MV-4-11 (cell line): ENCODE measurements at regions not wholly inside any gene's neighbourhood (a gene's known extent, or its start where the extent isn't known, plus 50 kb on each side); places are given as distances from the start of the nearest gene placed in this dataset.

Experiments used
- DNase-seq: peaks from one replicate; lab custom pipeline; 2025; lab: John Stamatoyannopoulos, UW

DNA sequence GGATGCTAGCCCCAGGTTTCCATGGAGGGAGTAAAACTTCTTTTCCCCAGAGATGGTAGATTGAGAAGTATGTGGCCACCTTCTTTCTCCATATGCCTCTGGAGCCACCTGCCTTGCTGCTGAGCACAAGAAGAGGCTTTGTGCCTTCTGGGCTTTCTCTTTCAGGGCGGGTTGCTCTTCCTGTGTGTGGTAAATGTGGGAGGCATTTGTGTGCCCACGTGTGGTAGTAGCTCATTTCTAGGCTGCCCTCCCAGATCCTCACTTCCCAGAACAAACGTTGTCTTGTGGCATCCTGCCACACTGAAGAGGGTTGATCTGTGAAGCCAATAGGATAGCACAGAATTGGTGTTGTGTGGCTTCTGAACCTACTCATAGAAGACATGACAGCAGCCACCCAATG is 342.0 kb upstream of the PODXL start:
- peak; percentile 81 for DNase-seq

DNA sequence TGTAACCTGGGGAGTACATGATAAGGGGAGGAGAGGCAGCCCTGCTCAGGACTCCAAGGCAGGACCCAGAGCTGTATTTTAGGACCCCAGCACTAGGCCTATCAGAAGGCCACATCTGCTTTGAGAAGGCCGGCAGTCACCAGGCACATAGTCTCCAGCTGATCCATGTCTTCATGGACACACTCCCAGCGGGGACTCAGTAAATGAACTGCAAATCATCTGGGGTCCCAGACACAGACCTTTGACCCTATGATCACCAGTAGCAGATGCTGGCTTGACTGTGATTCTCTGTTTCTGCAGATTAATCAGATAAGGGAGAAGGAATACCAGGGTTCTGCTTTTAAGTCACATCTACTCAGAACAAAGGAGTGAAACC is 341.4 kb upstream of the PODXL start:
- no peak for DNase-seq

DNA sequence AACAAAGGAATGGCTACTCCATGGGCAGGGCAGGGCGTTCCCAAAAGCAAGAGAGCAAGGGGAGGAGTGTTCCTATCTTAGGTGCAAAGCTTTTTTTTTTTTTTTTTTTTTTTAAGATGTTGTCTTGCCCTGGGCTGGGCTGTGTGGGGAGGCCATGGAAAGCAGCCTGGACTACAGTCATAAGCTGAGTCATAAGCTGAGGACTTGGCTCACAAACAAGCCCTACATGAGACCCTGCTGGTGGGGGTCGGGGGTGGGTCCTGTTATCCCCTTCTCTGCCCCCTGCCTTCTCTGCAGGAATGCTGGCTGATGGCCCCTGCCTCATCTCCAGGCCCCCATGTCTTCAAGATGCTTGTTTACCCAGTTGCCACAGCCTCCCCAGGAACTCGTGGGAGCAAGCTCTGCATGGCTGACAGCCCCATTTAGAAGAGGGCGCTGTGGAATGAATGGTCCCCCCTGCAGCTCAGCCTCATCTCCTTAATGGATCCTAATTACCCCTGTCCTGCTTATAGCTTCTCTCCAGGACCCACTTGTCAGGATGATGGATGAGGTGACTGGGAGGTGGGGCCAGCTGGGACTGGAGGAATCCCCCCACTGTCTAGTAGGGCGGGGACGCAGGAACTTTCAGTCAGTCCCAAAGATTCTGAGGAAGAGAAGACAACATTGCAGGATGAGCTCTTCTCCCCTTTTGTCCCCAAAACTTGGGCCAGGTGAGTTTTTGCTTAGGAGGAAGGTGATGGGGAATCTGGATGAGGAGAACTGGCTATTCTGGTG is 340.8 kb upstream of the PODXL start:
- no peak for DNase-seq

DNA sequence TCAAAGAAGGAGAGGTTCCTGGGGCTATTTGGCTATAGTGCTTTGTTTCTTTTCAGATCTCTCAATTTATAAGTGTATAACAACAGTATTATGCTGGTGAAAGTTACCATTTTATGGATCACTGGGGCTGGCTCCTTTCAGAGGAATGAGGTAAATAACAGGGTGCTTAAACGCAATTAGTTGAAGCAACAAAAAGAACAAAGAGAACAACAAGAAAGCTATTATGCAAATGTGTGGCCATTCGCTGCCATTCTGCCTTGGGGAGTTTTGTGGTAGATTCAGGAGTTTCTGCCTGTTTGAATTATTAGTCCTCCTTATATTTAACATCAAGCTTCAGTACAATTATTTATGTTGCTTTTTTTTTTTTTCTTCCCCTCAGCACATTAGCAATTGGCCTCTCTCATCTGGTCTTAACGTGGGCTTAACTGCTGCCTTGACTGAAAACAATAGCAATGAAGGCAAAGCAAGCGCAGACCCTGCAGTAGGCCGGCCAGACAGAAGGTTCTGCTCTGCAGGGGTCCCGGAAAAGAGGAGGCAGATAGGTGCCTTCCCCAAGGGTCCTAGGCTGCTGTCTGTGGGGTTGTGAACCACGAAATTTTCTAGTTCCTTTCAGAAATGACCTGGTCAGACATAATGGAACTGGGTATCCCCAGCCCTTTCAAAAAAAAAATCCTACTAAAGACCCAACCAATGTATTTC is 339.9 kb upstream of the PODXL start:
- no peak for DNase-seq

DNA sequence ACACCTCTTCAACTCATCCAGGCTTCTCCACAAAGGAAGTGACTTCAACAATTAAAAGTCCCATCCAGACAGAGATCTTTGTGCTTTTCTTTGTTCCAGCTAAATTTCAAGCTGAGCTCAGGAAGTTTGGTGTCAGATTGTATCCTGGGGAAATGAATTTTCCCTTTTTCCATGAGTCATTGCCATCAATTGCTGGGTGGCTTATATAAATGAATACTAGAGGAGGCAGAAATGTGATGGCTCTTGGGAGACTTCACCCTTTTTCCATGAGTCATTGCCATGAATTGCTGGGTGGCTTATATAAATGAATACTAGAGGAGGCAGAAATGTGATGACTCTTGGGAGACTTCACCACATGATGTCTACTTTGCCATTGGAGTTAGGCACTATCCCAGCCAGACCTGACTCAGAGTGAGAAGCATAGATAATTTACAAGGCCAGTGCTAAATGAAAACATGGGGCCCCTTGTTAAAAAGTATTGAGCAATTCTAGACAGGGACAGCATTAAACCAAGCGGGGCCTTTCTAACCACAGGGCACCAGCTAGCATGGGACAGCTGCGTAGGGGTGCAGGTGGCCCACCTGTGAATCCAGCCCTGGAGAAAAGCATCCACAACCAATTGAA is 339.2 kb upstream of the PODXL start:
- peak; percentile 40 for DNase-seq

DNA sequence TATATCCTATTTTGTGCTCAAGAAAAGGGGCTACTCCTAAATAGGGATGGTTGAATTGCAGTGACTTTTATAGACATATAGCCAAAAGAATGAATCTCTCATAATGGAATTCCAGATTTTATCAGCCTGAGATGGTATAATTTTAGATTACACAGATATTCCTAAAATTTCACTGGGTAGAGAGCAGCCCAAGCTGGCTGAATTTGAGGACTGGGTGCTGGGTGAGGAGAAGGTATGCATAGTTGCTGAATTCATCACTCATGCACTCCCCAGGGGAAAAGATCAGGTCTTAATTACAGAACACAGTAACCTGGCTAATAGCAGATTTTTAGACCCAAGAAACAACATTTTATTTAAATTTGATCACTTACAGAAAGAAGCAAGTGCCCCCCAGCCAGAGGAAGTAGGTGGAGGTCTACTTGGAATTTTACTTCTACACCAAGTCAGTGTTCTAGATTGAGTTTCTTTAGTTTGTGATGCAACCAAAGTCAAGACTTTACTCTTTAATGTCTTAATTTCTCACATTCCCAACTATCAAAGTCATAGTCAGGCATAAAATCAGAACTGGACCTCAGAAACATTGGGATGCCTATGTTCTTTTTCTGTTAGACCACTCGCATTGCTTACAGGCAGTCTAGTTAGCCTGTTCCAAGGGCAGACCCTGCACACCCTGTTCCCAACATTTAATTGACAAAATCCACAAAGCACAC is 337.4 kb upstream of the PODXL start:
- no peak for DNase-seq

DNA sequence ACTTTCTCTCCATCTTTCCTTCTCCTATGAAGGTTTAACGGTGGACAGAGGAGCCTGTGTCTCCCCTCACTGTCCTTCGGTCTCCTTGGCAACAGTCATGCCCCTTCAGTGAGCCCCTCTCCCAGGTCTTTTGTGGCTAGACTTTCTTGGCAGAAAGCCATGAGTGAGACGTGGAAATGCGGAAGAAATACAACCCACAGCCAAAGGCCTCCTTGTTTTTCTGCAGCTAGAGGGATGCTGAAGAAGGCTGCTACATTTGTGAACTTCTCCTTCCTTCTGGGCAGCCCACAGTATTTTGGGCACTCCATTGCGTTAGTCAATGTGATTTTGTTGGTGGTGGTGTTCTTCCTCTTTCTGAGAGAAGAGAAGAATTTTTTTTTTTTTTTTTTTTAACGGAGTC is 333.7 kb upstream of the PODXL start:
- DNase-seq, result peak; percentile 97

DNA sequence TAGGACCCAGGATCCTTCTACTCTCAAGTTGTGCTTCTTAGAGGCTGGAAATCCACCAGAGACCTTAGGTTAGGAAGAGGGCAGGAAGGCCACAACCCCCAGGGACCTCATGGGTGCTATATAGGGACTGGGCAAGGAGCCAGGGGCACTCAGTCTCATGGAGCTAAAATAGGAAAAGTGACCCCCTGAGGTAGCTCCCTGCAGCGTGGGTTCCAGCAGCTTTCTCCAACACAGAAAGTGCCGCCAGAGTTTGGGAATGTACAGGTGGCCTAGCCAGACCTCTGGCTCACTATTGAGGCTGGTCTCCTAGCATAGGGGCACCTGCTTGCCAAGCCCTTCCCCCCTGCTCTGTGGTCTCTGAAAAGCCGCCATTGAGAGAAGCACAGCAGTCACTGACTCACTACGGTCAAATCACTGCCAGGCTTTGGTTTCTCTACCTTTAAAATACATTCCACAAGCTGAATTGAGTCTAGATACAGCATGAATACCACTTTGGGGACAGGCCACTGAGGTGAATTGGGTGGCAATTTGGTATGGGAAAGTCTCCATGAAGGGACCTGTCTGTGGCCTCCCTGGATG is 333.2 kb upstream of the PODXL start:
- DNase-seq, result no peak

DNA sequence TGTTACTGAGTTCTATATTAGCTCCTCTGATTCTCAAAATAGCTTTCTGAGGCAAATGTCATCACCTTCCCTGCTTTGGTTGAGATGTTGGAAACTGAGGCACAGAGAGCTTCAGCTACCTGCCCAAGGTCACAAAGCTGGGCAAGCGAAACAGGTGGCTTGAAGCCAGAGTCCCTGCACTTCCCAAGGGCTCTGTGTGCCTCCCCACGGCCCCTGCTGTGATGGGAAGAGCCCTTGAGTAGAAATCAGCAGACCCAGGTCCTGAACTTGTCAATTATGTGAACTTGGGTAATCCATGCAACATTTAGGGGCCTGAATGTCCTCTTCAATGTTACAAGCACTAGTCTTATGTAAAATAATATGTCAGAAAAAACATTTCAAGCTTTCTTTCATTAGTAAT is 327.3 kb upstream of the PODXL start:
- DNase-seq, result no peak

DNA sequence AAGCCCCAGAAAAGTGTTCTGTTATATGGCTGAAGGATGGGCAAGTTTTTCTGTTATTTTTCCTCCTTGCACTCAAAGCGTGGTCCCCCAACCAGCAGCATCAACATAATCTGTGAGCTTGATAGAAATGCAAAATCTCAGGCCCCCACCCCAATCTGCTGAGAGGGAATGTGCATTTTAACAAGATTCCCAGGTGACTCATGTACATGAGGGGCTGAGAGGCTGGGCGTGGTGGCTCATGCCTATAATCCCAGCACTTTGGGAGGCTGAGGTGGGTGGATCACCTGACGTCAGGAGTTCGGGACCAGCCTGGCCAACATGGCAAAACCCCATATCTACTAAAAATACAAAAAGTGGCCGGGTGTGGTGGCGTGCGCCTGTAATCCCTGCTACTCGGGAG is 326.8 kb upstream of the PODXL start:
- DNase-seq, result no peak

DNA sequence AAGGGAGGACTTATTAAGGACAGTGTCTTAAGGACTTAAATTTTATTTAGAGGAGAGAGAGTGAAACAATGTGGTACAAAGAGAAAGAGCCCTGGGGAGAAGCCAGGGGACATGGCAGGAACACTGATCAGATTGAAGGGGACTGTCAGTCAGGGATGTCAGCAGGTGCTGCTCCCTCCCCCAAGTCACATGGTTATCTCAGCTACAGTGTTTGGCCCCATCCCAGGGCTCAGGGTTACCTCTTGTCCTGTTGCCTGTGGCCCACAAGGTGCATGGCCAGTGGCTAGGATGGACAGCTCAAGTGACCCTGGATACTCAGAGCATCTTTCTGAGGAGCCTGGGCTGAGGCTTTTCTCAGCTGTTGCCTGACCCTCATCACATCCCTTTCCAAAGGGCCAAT is 325.9 kb upstream of the PODXL start:
- DNase-seq, result no peak

DNA sequence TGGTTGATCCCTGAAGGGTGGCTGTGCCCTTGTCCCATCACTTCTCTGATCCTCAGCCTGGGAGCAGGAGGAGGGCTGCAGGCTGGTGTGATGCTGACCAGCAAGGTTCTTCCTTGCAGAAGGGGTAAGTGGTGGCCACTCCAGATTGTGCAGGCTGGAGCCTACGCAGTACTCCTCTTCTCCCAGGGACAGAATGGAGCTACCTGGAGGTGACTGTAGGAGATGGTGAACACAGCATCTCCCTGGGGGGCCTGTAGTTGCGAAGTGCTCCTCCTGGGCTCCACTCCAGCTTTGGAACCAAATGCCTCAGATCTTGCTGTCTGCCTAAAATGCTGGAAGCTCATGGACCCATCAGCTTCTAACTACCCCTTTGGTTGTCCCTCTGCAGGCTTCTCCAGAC is 323.6 kb upstream of the PODXL start:
- DNase-seq, result no peak

DNA sequence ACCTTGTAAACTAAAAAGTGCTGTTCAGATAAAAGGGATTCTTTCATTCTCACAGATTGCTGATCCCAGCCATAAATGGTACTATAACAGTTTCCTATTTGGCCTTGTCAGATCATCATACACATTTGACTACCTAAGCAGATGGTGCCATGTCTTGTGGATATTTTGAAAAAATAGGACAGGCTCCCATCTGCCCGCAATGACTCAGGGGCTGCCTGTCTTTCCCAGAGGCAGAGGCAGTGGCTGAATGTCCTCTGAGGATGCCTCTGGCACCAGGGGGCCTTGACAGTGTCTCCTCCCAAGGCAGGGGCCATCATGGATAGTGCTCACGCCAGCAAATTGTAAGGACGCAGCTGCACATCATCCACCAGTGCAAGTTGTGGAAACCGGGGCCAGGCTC is 323.0 kb upstream of the PODXL start:
- DNase-seq, result no peak

DNA sequence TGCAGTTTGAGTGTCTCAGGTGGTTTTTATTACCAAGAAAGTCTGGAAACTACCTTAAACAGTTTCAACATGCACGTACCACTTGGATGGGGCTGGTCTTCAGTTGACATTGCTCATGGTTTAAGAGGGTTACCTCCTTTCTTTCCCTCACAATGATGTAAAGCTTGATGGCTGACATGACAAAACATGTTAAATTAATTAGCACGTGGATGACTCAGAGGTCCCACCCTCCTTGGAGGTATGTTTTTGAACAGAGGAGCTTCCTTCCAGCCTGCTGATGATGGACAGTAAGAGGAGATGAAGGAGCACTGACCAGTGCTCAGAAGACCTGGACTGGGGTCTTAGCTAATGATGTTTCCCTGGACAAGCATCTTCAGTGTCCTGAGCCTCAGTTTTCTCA is 322.3 kb upstream of the PODXL start:
- DNase-seq, result no peak

DNA sequence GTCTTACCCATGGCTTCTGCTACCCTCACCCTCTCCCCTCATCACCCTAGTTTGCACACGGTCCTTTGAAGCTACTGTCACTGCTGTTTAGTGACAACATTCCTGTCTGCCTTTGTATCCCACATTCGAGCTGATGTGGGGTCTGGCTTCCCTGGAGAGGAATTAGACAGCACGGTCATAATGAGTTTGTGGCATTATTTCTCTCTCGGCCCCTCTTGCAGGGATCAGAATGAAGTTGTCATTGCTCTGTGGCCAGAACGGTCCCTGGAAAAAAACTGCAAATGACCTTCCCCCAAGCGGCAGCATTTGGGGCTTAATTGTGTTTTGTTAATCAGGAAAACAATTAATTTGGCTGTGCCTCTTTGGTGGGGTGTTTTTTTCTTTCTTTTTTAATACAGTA is 317.2 kb upstream of the PODXL start:
- DNase-seq, result no peak

DNA sequence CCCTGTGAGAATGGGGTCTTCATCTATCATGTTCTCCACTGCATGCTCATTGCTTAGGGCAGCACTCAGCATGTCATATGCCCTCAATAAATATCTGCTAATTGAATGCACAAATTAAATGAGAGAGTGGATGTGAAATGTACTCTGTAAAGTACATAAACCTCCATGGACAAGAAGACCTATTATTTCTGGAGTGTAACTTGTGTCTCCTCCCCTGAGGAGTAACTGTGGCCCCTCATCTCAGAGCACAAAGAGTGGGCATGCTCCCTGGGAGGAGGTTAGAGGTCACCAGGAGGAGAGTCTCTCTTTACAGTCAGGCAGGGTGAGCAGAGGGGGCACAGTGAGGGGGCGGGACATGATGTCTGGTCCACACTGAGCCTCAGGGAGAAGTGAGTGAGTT is 313.6 kb upstream of the PODXL start:
- no peak for DNase-seq

DNA sequence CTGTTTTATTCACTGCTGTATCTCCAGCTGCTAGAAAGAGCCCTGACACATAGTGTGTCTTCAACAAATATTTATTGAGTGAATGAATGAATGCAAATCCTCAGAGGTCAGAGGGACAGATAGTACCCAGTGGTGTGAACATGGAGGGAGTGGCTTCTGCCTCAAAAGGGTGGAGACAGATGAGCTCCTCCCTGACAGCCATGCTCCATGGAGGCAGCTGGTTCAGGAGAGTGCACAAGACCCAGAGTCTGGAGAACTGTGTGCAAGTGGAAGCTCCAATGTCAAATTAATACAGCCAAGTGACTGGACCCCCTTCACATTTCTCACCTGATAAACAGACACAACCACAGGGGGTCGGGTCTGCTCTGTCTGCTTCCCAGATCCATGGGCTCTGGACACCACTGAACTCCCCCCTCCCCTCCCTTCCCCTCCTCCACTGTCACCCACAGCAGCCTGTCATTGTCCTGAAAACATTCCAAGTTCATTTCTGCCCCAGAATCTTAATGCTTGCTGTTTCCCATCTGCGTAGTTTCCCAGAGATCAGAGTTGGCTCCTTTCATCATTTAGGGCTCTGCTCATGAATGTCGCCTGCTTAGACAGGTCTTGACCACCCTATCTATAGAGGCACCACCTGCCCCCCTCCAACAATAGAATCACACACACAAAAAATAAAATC is 312.9 kb upstream of the PODXL start:
- no peak for DNase-seq

DNA sequence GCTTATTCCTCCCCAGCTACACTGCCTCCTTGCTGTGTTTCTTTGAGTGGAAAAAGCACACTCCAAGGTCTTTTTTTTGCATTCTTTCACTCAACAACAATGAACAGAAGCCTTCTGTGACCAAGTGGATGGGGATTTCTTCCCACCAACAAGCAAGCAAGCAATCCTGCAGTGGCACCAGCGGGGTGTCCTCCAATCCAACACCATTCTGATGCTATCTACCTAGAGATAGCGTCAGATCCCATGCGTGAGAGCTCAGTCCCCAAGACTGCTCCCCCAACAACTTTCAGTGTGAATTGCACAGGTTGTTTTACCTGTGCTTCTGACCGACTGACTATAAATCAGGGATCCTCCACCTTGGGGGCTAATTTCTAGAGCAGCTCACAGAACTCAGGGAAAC is 311.0 kb upstream of the PODXL start:
- DNase-seq, result no peak

DNA sequence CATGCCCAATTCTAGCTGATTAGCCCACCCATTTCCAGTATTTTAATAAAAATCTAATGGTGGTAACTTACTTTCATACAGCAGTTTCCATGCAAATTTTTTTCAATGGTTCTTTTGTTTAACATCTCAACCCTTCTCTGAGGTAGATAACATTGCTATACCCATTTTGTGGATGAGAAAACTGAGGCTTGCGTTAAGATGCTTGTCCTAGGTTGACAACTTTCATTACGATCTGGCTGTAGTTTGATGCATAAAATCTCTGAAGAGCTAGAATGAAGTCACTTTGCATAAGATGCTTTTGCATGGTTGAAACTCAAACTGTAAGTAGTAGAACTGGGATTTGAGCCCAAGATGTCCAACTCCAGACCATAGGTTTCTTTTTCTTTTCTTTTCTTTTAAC is 309.5 kb upstream of the PODXL start:
- no peak for DNase-seq

DNA sequence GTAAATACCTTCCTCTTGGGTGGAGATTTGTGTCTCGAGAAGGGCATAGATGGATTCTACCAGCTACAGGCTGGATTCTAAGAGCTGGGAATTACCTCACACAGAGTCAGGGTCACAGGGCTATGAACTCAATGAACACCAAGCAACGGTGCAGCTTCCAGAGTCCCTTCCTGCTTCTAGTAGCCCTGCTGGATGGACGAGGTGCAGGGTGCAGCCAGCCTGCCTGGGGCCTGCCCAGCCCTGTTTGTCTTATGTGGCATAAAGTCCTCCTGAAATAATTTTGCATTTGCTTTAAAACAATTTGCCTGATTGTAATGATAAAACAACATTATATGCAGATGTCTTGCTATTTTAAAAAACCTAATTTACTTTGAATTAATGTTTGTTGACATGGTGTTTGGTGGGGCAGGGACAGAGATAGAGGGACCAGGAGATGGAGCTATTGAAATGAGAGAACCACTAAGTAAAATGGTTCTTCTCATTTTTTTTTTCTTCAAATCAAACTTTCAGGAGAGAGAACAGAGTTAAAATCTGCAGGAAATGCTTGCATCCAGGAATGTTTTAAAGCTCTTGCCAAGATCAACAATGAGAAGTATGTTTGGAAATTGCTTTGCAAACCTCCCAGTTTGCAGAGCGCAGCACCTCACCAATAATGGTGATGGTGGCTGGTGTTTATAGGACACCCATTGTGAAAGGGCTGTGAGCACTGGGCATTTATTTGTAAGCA is 305.4 kb upstream of the PODXL start:
- DNase-seq, result no peak

DNA sequence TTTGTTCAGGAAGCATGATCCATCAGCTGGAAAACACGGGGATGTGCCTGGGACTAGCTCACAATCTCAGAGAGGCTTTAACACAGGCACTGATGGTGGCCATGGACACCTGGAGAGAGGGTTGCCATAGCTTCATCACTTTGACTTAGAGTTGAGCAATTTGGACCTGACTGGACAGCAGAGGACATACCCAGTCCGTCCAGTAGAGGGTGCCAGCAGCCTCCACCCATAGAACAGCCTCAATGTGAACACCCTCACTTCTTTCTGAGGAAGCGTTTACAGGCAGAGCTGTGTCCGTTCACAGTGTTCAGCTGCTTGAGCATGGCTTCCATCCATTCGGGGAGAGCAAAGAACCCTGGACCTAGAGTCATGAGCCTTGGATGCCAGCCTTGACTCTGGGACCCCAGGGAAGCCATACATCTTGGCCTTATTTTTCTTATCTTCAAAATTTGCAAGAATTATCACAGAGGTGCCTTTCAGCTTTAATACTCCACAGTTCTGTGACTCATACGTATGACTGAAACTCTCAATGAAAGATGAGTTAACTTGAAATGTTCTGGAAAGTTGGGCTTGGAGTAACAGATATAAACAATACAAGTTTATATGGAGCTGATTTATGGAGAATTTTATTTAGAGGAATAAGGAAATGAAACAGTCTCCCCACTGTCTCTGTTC is 302.9 kb upstream of the PODXL start:
- DNase-seq, result peak; percentile 62
